ENCODE measurements at regions not wholly inside any gene's neighbourhood (a gene's known extent, or its start where the extent isn't known, plus 50 kb on each side); places are given as distances from the start of the nearest gene placed in this dataset.

DNA sequence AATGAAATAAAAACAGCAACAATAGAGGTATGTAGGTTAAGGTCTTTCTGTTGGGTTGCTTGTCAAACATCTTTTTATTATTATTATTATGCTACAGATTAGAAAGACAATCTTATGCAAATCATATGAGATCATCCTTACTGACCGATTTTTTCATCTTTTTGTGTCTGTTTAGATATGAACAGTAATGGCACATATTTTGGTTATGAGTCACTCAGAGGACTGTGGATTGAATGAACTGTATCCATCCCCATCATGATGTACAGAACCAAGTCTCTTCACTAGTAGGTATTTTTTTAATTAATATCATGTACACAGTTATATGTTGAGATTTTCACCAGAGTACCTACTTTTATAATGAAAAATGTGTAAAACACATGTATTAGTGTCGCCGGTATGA, 159.1 kb downstream of the CHRM3 start:
- Histone ChIP-seq H3K4me3 (ENCODE audit: low read depth in 2 of 2, low read length in 2 of 2) (no peak overlapping the region), H3K9me3 (ENCODE audit: control insufficient read depth, insufficient read depth, low read depth, low read length) (peaks cover 2% of the 10 kb centered on the region; the same call in 1 of the 2 replicates), H3K36me3 (ENCODE audit: control insufficient read depth, insufficient read depth, low read length) (no peaks in the 10 kb centered on the region), H3K4me1 (ENCODE audit: control insufficient read depth, insufficient read depth, low read length) (no peaks in the 10 kb centered on the region), H3K27me3 (ENCODE audit: control insufficient read depth, insufficient read depth, low read length) (no peaks in the 10 kb centered on the region), H3K27ac (ENCODE audit: low read length) (no peak overlapping the region)
- ATAC-seq (no peak), DNase-seq (ENCODE audit: low read depth, low spot score) (no peak)
- no TSS peak for BruUV-seq (replicated peaks)
- in situ Hi-C loops (cut with HindIII; ENCODE audit: low pct_unique_long_range_greater_than_20kb, low sequenced_read_pairs) (no loop called here), intact Hi-C loops (cut with micrococcal nuclease; ENCODE audit: unreplicated experiment) (no loop called here)
- POLR2A ChIA-PET: no interaction called here
- CTCF ChIA-PET: no interaction called here
- TF ChIP-seq SIN3A (IDR thresholded peaks at IDR 0.05; ENCODE audit: borderline replicate concordance, insufficient read depth, low read depth, low read length): no peak
- no peak for TF ChIP-seq REST (IDR thresholded peaks at IDR 0.05; ENCODE audit: insufficient read depth in 1 of 2, low read depth in 2 of 2, low read length in 1 of 2)
- TF ChIP-seq POLR2AphosphoS5 (IDR thresholded peaks at IDR 0.05; ENCODE audit: low read depth, low read length): no peak
- no peak for TF ChIP-seq TCF7L2 (IDR thresholded peaks at IDR 0.05; ENCODE audit: low read depth, low read length)
- TF ChIP-seq CTCF (IDR thresholded peaks at IDR 0.05): no peak

GRCh38 chr1:239547987-239548386, 161.6 kb downstream of the CHRM3 start:
- ATAC-seq: no peak
- Histone ChIP-seq H3K9me3 (ENCODE audit: control insufficient read depth, insufficient read depth, low read depth, low read length) (peaks cover 2% of the 10 kb centered on the region; the same call in 1 of the 2 replicates), H3K27me3 (ENCODE audit: control insufficient read depth, insufficient read depth, low read length) (no peaks in the 10 kb centered on the region), H3K27ac (ENCODE audit: low read length) (no peak overlapping the region), H3K4me1 (ENCODE audit: control insufficient read depth, insufficient read depth, low read length) (no peaks in the 10 kb centered on the region), H3K4me3 (ENCODE audit: low read depth in 2 of 2, low read length in 2 of 2) (no peak overlapping the region), H3K36me3 (ENCODE audit: control insufficient read depth, insufficient read depth, low read length) (no peaks in the 10 kb centered on the region)
- ChIA-PET POLR2A (no interaction called here), CTCF (no interaction called here)
- TF ChIP-seq SIN3A (IDR thresholded peaks at IDR 0.05; ENCODE audit: borderline replicate concordance, insufficient read depth, low read depth, low read length) (no peak), POLR2AphosphoS5 (IDR thresholded peaks at IDR 0.05; ENCODE audit: low read depth, low read length) (no peak), REST (IDR thresholded peaks at IDR 0.05; ENCODE audit: insufficient read depth in 1 of 2, low read depth in 2 of 2, low read length in 1 of 2) (no peak), TCF7L2 (IDR thresholded peaks at IDR 0.05; ENCODE audit: low read depth, low read length) (no peak), CTCF (IDR thresholded peaks at IDR 0.05) (no peak)
- intact Hi-C loops (cut with micrococcal nuclease; ENCODE audit: unreplicated experiment) (no loop called here), in situ Hi-C loops (cut with HindIII; ENCODE audit: low pct_unique_long_range_greater_than_20kb, low sequenced_read_pairs) (no loop called here)
- no peak for DNase-seq (ENCODE audit: low read depth, low spot score)
- BruUV-seq (replicated peaks): no TSS peak
